KMS-11 (cell line): ENCODE measurements at regions not wholly inside any gene's neighbourhood (a gene's known extent, or its start where the extent isn't known, plus 50 kb on each side); places are given as distances from the start of the nearest gene placed in this dataset.

ENCODE experiments used
- H2AFZ ChIP-seq: fragments of 200-600 bp; sonication (generic); 2 replicates; pipeline ENCODE4 v1.6.1; 2016; ENCODE audit warnings: antibody characterized with exemption, mixed run types, low read depth
- H3K27ac ChIP-seq: fragments of 200-600 bp; sonication (generic); 2 replicates; pipeline ENCODE4 v1.6.1; 2016; ENCODE audit warnings: mild to moderate bottlenecking, mixed run types
- H3K27me3 ChIP-seq: fragments of 200-600 bp; sonication (generic); 2 replicates; pipeline ENCODE4 v1.6.1; 2017; ENCODE audit warnings: mild to moderate bottlenecking, low read depth, mixed run types, moderate library complexity; ENCODE audit not compliant: insufficient read depth
- H3K36me3 ChIP-seq: fragments of 200-600 bp; sonication (generic); 2 replicates; pipeline ENCODE4 v1.6.1; 2017; ENCODE audit warnings: mild to moderate bottlenecking, mixed run types; ENCODE audit not compliant: insufficient read depth
- H3K4me1 ChIP-seq: fragments of 200-600 bp; sonication (generic); 2 replicates; pipeline ENCODE4 v1.6.1; 2016; ENCODE audit warnings: mild to moderate bottlenecking, low read depth, mixed run types; ENCODE audit not compliant: poor library complexity, severe bottlenecking
- H3K4me2 ChIP-seq: fragments of 200-600 bp; sonication (generic); 2 replicates; pipeline ENCODE4 v1.7.0; 2016; ENCODE audit warnings: mild to moderate bottlenecking, mixed run types
- H3K4me3 ChIP-seq: fragments of 200-600 bp; sonication (generic); IDR thresholded peaks from 2 replicates; pipeline ENCODE4 v1.6.1; 2017; ENCODE audit warnings: low read depth, low read length, mixed read lengths; ENCODE audit not compliant: insufficient read depth
- H3K79me2 ChIP-seq: fragments of 200-600 bp; sonication (generic); 2 replicates; pipeline ENCODE4 v1.6.1; 2016; ENCODE audit warnings: low read depth, mixed run types; ENCODE audit not compliant: insufficient read depth
- H3K9ac ChIP-seq: fragments of 200-600 bp; sonication (generic); 2 replicates; pipeline ENCODE4 v1.6.1; 2016; ENCODE audit warnings: mild to moderate bottlenecking, mixed run types
- H4K20me1 ChIP-seq: fragments of 200-600 bp; sonication (generic); 2 replicates; pipeline ENCODE4 v1.6.1; 2016; ENCODE audit warnings: mild to moderate bottlenecking, mixed run types; ENCODE audit not compliant: insufficient read depth
- TF ChIP-seq, protein P1 (sequence below): fragments of 200-600 bp; sonication (generic); conservative IDR thresholded peaks from 2 replicates; pipeline ENCODE4 v1.6.1; 2017; ENCODE audit warnings: low read depth, mild to moderate bottlenecking, antibody characterized with exemption, low read length, moderate library complexity, mixed read lengths

DNA sequence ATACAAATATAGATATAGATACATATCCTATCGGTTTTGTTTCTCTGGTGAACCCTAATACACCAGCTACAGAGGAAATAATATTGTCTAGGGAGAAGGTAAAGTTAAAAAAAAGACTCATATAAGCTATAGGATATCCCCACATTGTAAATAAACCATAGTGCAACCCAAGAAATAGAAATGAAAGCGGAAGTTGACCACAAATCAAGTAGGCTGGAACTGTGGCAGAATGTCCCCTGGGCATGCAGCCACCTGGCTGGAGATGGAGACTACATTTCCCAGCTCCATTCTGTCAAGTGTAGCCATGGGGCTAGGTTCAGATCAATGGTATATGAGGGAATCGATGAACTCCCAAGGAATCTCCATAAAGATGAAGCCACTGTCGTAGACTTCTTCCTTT, 70.1 kb upstream of the RPS6KA2 start:
- H4K20me1 ChIP-seq: no peaks in the 10 kb centered on the region
- H3K4me2 ChIP-seq: no peak overlapping the region
- H3K79me2 ChIP-seq: no peaks in the 10 kb centered on the region
- H3K27me3 ChIP-seq: no peaks in the 10 kb centered on the region
- H3K27ac ChIP-seq: no peak overlapping the region
- no peak overlapping the region for H3K9ac ChIP-seq
- no peak overlapping the region for H2AFZ ChIP-seq
- H3K4me1 ChIP-seq: no peaks in the 10 kb centered on the region
- no peak overlapping the region for H3K4me3 ChIP-seq
- no peaks in the 10 kb centered on the region for H3K36me3 ChIP-seq
- TF ChIP-seq, protein P1, sequence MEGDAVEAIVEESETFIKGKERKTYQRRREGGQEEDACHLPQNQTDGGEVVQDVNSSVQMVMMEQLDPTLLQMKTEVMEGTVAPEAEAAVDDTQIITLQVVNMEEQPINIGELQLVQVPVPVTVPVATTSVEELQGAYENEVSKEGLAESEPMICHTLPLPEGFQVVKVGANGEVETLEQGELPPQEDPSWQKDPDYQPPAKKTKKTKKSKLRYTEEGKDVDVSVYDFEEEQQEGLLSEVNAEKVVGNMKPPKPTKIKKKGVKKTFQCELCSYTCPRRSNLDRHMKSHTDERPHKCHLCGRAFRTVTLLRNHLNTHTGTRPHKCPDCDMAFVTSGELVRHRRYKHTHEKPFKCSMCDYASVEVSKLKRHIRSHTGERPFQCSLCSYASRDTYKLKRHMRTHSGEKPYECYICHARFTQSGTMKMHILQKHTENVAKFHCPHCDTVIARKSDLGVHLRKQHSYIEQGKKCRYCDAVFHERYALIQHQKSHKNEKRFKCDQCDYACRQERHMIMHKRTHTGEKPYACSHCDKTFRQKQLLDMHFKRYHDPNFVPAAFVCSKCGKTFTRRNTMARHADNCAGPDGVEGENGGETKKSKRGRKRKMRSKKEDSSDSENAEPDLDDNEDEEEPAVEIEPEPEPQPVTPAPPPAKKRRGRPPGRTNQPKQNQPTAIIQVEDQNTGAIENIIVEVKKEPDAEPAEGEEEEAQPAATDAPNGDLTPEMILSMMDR: no peak

DNA sequence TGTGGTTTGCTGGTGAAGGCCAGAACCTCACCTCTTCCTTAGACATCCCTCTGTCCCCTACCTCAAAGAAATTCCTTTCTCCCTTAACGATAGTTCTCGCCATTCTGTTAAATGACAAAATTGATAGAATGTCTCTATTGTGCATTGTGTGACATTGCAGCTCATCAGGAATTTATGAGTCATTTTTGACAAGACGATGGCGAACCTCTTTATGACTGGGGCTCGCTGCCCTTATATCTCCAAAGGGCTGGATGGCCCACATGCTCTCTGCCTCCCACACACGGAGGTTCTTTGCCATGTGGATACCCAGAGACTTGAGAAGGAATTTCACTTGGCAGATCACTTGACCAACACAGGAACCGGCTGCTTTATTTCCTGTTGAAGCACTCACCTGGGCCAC, 66.8 kb upstream of the RPS6KA2 start:
- TF ChIP-seq, protein P1: no peak
- H4K20me1 ChIP-seq: no peaks in the 10 kb centered on the region
- no peaks in the 10 kb centered on the region for H3K27me3 ChIP-seq
- no peak overlapping the region for H3K9ac ChIP-seq
- no peak overlapping the region for H2AFZ ChIP-seq
- no peak overlapping the region for H3K4me3 ChIP-seq
- H3K79me2 ChIP-seq: no peaks in the 10 kb centered on the region
- H3K4me2 ChIP-seq: no peak overlapping the region
- H3K27ac ChIP-seq: no peak overlapping the region
- no peaks in the 10 kb centered on the region for H3K36me3 ChIP-seq
- H3K4me1 ChIP-seq: no peaks in the 10 kb centered on the region

DNA sequence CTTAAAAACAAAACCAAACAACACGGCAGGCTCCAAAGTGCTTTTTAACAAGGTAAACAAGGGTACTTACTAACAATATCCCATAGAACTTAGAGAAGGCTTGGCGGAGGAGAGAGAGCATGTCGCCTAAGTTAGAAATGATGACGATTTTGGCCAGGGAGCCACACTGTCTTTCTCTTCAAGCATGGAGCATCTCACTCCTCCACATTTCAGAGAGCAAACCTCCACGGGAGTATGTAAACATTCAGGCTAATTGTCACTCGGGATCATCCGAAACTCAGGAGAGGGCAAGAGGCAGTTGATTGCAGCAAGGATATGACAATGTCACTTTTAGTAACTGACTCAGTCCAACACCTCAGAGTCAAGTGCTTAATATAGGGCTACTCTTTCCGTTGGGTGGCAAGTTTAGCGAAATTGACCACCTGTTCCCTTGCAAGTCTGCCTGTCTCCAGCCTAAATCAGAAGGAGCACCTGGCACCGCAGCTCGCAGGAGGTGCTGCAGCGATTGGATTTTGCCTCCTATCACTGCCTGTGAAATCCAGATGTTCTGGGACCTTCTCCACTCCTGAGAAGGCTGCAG, 65.8 kb upstream of the RPS6KA2 start:
- Histone ChIP-seq H3K27me3 (no peaks in the 10 kb centered on the region), H3K79me2 (no peaks in the 10 kb centered on the region), H3K4me3 (no peak overlapping the region), H3K4me2 (no peak overlapping the region), H3K27ac (no peak overlapping the region), H3K4me1 (no peaks in the 10 kb centered on the region), H3K9ac (no peak overlapping the region), H4K20me1 (no peaks in the 10 kb centered on the region), H2AFZ (no peak overlapping the region), H3K36me3 (no peaks in the 10 kb centered on the region)
- TF ChIP-seq, protein P1: no peak

DNA sequence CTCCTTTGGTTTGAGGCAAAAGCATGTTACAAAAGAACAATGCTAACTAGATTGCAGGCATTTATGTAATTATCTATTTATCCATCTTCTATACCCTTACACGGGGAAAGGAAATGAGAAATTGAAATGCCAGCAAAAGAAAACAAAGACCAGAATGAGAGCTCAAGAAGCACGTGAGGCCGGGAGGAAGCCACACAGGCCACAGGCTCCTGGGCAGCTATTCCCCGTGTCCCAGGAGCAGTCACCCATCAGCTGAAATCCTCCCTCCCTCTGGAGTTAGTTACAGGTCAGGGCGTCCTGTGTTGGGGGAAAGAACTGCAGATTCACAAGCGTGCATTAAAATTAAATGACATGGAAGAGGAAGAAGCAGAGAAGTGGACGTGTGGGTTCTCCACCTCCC, 64.7 kb upstream of the RPS6KA2 start:
- Histone ChIP-seq H2AFZ (no peak overlapping the region), H3K4me2 (no peak overlapping the region)
- TF ChIP-seq, protein P1: no peak

More for the DNA sequence above, 64.7 kb upstream of the RPS6KA2 start:
- no peak overlapping the region for H3K27ac ChIP-seq
- no peaks in the 10 kb centered on the region for H3K4me1 ChIP-seq
- H4K20me1 ChIP-seq: no peaks in the 10 kb centered on the region
- no peaks in the 10 kb centered on the region for H3K27me3 ChIP-seq
- H3K79me2 ChIP-seq: no peaks in the 10 kb centered on the region
- no peaks in the 10 kb centered on the region for H3K36me3 ChIP-seq
- no peak overlapping the region for H3K9ac ChIP-seq
- no peak overlapping the region for H3K4me3 ChIP-seq
